ENCODE measurements at regions not wholly inside any gene's neighbourhood (a gene's known extent, or its start where the extent isn't known, plus 50 kb on each side); places are given as distances from the start of the nearest gene placed in this dataset.

DNA sequence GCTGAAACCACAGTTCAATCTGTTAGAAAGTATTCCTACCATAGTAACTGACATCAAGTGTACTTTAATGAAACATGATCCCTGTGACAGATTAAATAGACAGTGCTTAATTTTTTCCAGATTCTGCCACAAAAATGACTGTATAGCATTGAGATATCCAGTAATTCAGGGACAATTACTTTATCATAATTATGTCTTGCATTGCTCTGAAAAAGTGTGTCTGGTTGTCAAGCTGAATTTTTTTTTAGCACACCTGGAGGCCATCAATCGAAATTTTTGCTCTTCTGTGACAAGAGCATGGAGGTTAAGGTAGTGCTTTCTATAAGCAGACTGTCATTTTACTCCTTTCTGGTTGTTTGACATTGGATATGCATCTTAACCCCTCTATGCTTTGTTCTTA, 1083.8 kb upstream of the NRXN1 start:
- no peaks in the 10 kb centered on the region for H3F3A ChIP-seq (ENCODE audit: insufficient read depth, low read length)
- no peak overlapping the region for H3K4me3 ChIP-seq (ENCODE audit: low read length)
- no peak overlapping the region for H3K4me2 ChIP-seq (ENCODE audit: low read depth, low read length)
- H3K9me3 ChIP-seq (replicated peaks; ENCODE audit: insufficient read depth, low read length), result no peaks in the 10 kb centered on the region
- no peak overlapping the region for H3K27ac ChIP-seq (ENCODE audit: low read length)
- H3K4me1 ChIP-seq (ENCODE audit: low read length), result no peaks in the 10 kb centered on the region
- H3K27me3 ChIP-seq (replicated peaks; ENCODE audit: insufficient read depth, low read length), result no peaks in the 10 kb centered on the region
- TF ChIP-seq, protein P1, sequence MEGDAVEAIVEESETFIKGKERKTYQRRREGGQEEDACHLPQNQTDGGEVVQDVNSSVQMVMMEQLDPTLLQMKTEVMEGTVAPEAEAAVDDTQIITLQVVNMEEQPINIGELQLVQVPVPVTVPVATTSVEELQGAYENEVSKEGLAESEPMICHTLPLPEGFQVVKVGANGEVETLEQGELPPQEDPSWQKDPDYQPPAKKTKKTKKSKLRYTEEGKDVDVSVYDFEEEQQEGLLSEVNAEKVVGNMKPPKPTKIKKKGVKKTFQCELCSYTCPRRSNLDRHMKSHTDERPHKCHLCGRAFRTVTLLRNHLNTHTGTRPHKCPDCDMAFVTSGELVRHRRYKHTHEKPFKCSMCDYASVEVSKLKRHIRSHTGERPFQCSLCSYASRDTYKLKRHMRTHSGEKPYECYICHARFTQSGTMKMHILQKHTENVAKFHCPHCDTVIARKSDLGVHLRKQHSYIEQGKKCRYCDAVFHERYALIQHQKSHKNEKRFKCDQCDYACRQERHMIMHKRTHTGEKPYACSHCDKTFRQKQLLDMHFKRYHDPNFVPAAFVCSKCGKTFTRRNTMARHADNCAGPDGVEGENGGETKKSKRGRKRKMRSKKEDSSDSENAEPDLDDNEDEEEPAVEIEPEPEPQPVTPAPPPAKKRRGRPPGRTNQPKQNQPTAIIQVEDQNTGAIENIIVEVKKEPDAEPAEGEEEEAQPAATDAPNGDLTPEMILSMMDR (IDR thresholded peaks at IDR 0.05; ENCODE audit: low read length), result no peak
- TF ChIP-seq EZH2phosphoT487 (IDR thresholded peaks at IDR 0.05; ENCODE audit: low read length) (no peak), EZH2 (optimal IDR thresholded peaks at IDR 0.05; ENCODE audit: low read depth, low read length) (no peak)
- no peak overlapping the region for H3K9ac ChIP-seq (ENCODE audit: low read length)
- no peaks in the 10 kb centered on the region for H3K9me2 ChIP-seq (replicated peaks; ENCODE audit: insufficient read depth, low read length)
- no peak for DNase-seq
- H2AFZ ChIP-seq (ENCODE audit: low read length), result no peak overlapping the region
- no peaks in the 10 kb centered on the region for H3K79me2 ChIP-seq (ENCODE audit: low read length)
- no peaks in the 10 kb centered on the region for H3K36me3 ChIP-seq (replicated peaks; ENCODE audit: insufficient read depth, low read length)
- no peaks in the 10 kb centered on the region for H4K20me1 ChIP-seq (ENCODE audit: insufficient read depth, low read length)

DNA sequence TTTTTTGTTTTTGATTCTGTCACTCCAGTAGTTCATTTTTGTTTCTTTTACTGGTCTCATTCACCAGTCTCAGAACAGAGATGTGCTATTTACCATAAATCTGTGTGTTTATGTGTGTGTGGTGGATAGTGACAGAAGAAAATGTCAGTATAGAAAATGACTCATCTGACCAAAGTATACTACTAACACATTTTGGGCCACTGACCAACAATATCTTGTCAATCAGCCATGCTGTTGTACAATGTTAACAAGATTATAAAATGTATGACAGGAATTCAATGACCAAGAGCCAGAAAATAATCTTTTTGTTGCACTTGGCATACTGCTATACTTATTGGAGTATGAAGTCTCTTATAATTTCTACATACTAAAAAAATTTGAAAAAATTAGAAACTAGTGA, 1081.4 kb upstream of the NRXN1 start:
- no peaks in the 10 kb centered on the region for H3K79me2 ChIP-seq (ENCODE audit: low read length)
- no peaks in the 10 kb centered on the region for H3K27me3 ChIP-seq (replicated peaks; ENCODE audit: insufficient read depth, low read length)
- no peaks in the 10 kb centered on the region for H3K36me3 ChIP-seq (replicated peaks; ENCODE audit: insufficient read depth, low read length)
- no peaks in the 10 kb centered on the region for H3K9me2 ChIP-seq (replicated peaks; ENCODE audit: insufficient read depth, low read length)
- H3K4me3 ChIP-seq (ENCODE audit: low read length), result no peak overlapping the region
- no peaks in the 10 kb centered on the region for H4K20me1 ChIP-seq (ENCODE audit: insufficient read depth, low read length)
- no peaks in the 10 kb centered on the region for H3F3A ChIP-seq (ENCODE audit: insufficient read depth, low read length)
- no peak for DNase-seq
- no peaks in the 10 kb centered on the region for H3K9me3 ChIP-seq (replicated peaks; ENCODE audit: insufficient read depth, low read length)
- no peak overlapping the region for H3K27ac ChIP-seq (ENCODE audit: low read length)
- H2AFZ ChIP-seq (ENCODE audit: low read length), result no peak overlapping the region
- no peak overlapping the region for H3K4me2 ChIP-seq (ENCODE audit: low read depth, low read length)
- no peak for TF ChIP-seq EZH2 (optimal IDR thresholded peaks at IDR 0.05; ENCODE audit: low read depth, low read length)
- TF ChIP-seq, protein P1 (IDR thresholded peaks at IDR 0.05; ENCODE audit: low read length), result no peak
- no peak for TF ChIP-seq EZH2phosphoT487 (IDR thresholded peaks at IDR 0.05; ENCODE audit: low read length)
- H3K4me1 ChIP-seq (ENCODE audit: low read length), result no peaks in the 10 kb centered on the region
- H3K9ac ChIP-seq (ENCODE audit: low read length), result no peak overlapping the region

DNA sequence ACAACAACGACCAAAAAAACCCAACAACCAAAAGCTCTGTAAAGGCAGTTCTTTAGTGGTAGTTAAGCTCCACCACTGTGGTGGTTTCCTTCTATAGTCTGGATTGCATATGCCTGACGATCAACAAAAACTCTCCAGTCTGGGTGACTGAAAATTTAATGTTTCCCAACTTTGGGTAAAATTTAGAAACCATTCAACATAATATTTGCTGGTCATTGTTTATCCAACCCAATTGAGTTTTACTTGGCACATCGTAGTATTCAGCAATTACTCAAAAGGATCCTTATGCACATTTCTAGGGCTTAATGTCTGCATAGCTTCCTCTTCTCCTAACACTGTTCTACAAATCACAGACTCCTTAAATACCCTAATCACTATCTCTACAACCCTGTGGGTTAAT, 1080.2 kb upstream of the NRXN1 start:
- H3K4me1 ChIP-seq (ENCODE audit: low read length), result no peaks in the 10 kb centered on the region
- H3K36me3 ChIP-seq (replicated peaks; ENCODE audit: insufficient read depth, low read length), result no peaks in the 10 kb centered on the region

More for the DNA sequence above, 1080.2 kb upstream of the NRXN1 start:
- Histone ChIP-seq H3F3A (ENCODE audit: insufficient read depth, low read length) (no peaks in the 10 kb centered on the region), H4K20me1 (ENCODE audit: insufficient read depth, low read length) (no peaks in the 10 kb centered on the region), H3K9me3 (replicated peaks; ENCODE audit: insufficient read depth, low read length) (no peaks in the 10 kb centered on the region), H3K27ac (ENCODE audit: low read length) (no peak overlapping the region), H3K79me2 (ENCODE audit: low read length) (no peaks in the 10 kb centered on the region), H3K4me3 (ENCODE audit: low read length) (no peak overlapping the region), H3K27me3 (replicated peaks; ENCODE audit: insufficient read depth, low read length) (no peaks in the 10 kb centered on the region), H2AFZ (ENCODE audit: low read length) (no peak overlapping the region), H3K4me2 (ENCODE audit: low read depth, low read length) (no peak overlapping the region), H3K9ac (ENCODE audit: low read length) (no peak overlapping the region), H3K9me2 (replicated peaks; ENCODE audit: insufficient read depth, low read length) (no peaks in the 10 kb centered on the region)
- no peak for TF ChIP-seq EZH2 (optimal IDR thresholded peaks at IDR 0.05; ENCODE audit: low read depth, low read length)
- TF ChIP-seq, protein P1 (IDR thresholded peaks at IDR 0.05; ENCODE audit: low read length), result no peak
- no peak for TF ChIP-seq EZH2phosphoT487 (IDR thresholded peaks at IDR 0.05; ENCODE audit: low read length)
- DNase-seq, result no peak
